WI38 (cell line): ENCODE measurements at regions not wholly inside any gene's neighbourhood (a gene's known extent, or its start where the extent isn't known, plus 50 kb on each side); places are given as distances from the start of the nearest gene placed in this dataset.

Source experiments
- H3K4me3 ChIP-seq: 2 replicates; pipeline ENCODE4 v1.5.1; 2011; ENCODE audit warnings: low read depth, mild to moderate bottlenecking, control low read depth, low read length
- TF ChIP-seq, protein P1 (sequence below): IDR thresholded peaks from 2 replicates; pipeline ENCODE4 v1.5.1; 2012; ENCODE audit warnings: low read depth, mild to moderate bottlenecking, control low read depth, low read length

DNA sequence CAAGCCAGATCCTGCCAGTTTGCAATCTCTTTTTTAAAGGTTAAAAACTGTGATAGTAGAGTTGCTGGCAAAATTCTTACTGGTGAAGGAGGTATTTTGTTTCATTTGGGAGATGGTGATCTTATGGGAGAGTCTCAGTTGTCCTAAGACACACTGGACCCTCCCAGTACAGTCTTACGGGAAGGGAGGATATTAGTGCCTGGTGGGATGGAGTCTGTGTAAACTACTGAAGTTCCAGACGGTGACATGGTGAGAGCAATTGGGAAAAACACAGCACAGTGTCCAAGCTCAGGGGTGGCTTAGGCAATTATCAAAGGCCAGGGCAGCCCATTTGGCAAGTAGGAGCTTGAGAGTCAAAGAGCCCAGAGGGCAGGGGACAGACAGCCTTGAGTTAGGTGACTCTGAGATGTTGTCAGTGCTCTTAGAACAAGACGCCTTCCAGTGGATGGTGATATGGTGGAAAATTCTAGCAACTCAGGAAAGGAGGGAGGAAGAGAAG lies 143.7 kb upstream of the CCDC68 start:
- H3K4me3 ChIP-seq = no peak overlapping the region
- TF ChIP-seq, protein P1, sequence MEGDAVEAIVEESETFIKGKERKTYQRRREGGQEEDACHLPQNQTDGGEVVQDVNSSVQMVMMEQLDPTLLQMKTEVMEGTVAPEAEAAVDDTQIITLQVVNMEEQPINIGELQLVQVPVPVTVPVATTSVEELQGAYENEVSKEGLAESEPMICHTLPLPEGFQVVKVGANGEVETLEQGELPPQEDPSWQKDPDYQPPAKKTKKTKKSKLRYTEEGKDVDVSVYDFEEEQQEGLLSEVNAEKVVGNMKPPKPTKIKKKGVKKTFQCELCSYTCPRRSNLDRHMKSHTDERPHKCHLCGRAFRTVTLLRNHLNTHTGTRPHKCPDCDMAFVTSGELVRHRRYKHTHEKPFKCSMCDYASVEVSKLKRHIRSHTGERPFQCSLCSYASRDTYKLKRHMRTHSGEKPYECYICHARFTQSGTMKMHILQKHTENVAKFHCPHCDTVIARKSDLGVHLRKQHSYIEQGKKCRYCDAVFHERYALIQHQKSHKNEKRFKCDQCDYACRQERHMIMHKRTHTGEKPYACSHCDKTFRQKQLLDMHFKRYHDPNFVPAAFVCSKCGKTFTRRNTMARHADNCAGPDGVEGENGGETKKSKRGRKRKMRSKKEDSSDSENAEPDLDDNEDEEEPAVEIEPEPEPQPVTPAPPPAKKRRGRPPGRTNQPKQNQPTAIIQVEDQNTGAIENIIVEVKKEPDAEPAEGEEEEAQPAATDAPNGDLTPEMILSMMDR = no peak

DNA sequence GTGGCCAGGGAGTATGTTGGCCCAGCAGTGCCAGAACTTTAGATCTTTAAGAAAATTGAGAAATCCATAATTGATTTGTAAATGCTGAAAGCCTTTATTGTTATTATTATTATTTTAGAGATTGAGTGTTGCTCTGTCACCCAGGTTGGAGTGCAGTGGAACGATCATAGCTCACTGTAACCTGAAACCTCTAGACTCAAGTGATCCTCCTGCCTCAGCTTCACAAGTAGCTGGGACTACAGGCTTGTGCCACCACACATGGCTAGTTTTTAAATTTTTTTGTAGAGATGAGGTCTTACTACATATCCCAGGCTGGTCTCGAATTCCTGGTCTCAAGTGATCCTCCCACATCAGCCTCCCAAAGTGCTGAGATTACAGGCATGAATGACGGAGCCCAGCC lies 143.2 kb upstream of the CCDC68 start:
- no peak overlapping the region for H3K4me3 ChIP-seq
- TF ChIP-seq, protein P1 = no peak

DNA sequence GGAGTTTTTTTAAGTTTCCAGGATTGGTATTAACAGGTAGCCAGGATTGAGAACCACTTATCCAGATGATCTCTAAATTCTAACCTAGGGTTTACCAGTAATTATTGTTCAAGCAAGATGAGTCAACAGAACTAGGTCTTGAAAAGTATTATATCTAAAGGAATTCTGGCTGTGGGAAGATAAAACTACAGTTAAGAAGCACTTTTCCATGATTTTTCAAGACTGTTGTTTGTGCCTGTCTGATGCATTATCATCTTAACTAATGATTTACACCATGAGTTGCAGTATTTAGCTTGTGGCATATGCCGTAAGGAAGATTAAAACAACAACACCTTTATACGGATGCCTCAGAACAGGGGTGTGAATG lies 142.2 kb upstream of the CCDC68 start:
- no peak overlapping the region for H3K4me3 ChIP-seq
- TF ChIP-seq, protein P1 = no peak

DNA sequence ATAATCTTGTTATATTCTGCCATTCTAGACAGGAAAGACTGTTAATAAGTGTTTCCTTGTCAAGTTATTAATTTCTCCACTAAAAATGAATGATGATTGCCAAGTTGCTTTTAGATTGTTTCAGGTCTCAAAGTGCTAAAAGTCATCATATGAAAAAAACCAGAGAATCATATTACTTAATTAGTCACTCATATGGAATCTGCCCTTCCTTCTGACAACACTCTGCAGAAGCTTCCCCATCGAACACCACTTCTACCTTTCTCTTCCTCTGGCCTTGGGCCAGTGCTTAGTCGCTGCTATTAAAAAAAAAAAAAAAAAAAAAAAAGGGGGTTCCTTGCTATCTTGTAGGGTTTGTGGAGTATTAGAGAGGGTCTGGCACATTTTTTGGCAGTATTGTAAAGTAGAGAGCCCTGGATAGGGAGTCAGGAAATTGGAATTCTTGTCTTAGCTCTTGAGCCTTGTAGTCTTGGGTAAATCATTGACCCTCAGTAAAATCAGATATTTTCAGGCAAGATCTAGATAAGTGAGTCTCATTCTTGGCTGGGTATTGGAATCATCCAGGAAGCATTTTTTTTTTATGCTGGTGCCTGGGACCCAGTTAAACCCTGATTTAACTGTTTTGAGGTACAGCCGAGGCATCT lies 141.7 kb upstream of the CCDC68 start:
- no peak overlapping the region for H3K4me3 ChIP-seq
- TF ChIP-seq, protein P1 = no peak

DNA sequence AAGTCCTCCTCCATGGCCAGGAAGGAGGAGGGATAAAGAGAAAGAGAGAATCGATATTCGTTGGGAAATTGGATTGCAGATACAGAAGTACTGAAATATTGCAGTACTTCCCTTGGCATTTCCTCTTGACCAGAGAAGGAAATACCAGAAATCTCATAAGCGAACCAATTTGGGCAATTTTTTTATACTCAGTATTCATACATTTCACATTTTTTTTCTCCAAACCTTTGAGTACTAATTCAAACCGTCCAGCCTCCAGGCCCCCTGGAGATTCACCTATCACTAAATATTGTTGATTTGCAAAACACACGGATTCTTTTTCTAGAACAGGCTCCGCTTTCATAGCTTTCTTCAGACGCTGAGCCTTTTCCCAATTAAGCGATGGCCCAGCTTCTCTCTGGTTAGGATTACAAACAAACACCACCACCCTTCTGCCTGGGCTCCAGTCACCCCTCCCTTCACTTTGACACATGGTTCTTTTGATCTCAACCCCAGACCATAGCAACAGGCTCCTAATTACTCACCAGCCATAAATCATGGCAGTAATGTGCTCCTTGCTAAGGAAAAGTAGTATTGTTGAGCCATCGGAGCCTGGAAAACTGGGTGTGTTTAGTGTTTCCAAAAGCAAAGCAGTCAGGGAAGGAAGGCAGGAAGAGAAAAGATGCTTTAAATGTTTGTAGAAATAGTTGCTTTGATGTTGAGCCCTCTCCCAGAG lies 138.4 kb upstream of the CCDC68 start:
- H3K4me3 ChIP-seq = no peak overlapping the region
- TF ChIP-seq, protein P1 = no peak

DNA sequence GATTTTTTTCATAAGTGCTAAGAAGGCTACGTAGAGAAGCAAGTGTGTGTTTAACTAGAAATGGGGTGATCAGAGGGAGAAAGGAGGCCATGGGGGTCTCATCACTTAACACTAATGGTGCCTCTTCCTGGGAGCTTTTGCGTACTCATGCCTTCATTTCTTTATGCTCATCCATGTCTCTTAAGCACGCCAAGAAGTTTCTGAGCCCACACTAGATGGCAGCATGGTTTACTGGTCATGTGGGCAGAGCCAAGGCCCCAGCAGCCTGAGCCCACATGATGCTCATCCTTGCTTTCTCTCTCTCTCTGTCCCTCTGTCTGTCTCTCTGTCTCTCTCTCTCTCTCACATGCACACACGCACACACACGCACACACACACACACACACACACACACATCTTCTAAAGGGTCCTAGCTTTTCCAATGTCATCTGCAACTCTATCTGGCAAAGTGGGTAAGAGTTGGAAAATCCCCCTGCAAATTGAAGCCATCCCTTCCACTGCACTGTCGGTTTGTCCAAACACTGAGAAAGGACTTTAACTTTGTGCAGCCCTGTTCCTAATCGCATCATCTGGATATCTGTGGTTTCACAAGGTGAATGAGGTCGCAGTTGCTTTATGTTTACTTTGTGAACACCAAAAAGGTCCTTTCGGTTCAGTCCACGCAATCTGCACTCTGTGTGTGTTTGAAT lies 137.1 kb upstream of the CCDC68 start:
- H3K4me3 ChIP-seq = no peak overlapping the region
- TF ChIP-seq, protein P1 = peak; percentile 35

DNA sequence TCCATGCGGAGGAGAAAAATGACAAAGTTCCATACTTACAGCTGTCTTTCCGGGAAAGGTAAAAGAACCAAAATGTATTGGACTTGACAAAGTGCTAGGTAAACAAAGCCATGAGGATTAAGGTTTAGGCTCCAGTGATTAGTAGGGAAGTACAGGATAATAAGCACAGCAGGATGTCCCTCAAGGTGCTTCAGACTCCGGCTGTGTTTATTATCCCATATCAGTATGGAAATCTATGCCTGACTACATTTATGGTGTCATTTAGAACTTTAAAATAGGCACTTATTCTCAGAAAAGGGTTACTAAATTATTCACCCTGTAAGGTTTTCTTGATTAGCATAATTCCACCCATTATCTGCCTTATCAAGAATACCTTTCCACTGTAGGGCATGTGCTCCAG lies 136.3 kb upstream of the CCDC68 start:
- TF ChIP-seq, protein P1 = no peak
- H3K4me3 ChIP-seq = no peak overlapping the region
